ENCODE measurements at regions not wholly inside any gene's neighbourhood (a gene's known extent, or its start where the extent isn't known, plus 50 kb on each side); places are given as distances from the start of the nearest gene placed in this dataset.
"Not testable (repeated sequence)": the region's sequence is repeated elsewhere in the genome, so short reads cannot be mapped to it uniquely, and the experiment has no call there.

- DNase-seq: no peak
Observed at GRCh38 chr16:63174801-63175200, 1138.6 kb upstream of the CDH8 start.

- DNase-seq: no peak
Observed at GRCh38 chr16:63171545-63171944, 1135.3 kb upstream of the CDH8 start.

GRCh38 chr16:63169100-63169499 lies 1132.9 kb upstream of the CDH8 start:
- DNase-seq: no peak

DNA sequence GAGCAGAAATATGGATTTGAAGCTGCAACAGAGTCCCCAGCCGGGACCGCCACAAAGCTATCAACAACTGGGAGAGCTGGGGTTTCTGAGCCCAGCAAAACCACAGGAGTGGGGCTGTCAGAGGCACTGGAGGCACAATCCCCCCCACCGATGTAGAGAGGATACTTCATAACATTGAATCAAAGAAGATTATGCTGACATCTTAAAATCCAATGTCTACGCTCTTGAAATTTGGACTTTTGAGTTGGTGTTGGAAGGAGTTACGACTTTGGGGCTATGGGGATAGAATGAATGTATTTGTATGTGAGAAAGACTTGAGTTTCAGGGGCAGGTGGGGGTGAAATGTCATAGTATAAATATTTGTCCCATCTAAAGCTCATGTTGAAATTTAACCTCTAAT lies 1121.6 kb upstream of the CDH8 start:
- no peak for DNase-seq

DNA sequence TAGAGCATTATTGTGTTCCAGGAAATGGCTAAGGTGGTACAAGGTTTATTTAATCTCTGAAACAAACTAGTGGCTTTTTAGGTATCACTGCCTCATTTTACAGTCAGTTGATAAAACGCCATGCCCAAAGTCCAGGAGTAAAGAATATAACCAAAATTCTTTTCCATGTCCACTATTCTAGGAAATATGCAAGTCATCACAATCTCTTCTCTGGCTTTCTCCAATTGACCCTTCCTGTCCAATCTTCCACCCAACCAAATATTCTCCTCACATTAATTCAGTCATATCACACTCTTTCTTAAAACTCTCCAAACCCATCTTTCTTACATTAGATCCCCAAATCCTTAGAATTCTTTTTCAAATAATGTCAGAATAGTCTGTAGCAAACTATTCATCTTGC lies 1110.0 kb upstream of the CDH8 start:
- DNase-seq: no peak

DNA sequence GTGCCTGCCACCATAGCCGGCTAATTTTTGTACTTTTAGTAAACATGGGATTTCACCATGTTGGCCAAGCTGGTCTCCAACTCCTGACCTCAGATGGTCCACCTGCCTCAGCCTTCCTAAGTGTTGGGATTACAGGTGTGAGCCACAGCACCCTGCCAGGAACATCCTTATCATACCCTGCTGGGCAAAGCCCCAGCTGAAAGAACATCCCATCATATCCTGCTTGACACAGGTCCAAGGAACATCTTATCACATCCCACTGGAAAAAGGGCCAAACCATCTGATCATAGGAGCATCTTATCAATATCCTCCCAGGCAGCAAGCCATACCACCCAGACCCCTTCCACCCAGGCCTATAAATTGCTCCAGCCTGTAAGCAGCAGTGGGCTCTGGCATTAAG lies 1109.2 kb upstream of the CDH8 start:
- DNase-seq: no peak

GRCh38 chr16:63135069-63135468 lies 1098.8 kb upstream of the CDH8 start:
- no peak for DNase-seq

DNA sequence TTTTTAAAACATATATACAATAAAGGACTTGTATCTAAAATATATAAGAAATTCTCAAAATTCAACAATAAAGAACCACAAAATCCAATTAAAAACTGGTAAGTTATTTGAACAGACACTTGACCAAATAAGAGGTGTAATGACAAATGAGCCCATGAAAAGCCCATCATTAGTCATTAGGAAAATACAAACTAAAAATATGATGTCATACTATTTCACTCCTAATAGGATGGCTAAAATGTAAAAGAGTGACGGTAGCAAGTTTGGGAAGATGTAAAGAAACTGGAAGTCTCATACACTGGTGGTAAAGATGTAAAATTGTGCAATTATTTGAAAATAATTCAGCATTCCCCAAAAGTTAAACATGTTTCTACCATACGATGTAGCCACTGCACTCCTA lies 1095.3 kb upstream of the CDH8 start:
- DNase-seq: no peak

DNA sequence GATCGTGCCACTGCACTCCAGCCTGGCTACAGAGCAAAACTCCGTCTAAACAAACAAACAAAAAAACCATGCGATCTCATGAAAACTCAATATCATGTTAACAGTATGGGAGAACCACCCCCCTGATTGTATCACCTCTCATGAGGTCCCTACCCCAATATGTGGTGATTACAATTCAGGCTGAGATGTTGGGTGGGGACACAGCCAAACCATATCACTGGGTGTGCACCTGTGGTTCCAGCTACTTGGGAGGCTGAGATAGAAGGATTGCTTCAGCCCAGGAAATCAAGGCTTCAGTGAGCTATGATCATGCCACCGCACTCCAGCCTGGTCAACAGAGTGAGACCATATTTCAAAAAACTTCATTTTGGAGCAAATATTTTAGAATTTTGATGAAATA lies 1094.7 kb upstream of the CDH8 start:
- no peak for DNase-seq

DNA sequence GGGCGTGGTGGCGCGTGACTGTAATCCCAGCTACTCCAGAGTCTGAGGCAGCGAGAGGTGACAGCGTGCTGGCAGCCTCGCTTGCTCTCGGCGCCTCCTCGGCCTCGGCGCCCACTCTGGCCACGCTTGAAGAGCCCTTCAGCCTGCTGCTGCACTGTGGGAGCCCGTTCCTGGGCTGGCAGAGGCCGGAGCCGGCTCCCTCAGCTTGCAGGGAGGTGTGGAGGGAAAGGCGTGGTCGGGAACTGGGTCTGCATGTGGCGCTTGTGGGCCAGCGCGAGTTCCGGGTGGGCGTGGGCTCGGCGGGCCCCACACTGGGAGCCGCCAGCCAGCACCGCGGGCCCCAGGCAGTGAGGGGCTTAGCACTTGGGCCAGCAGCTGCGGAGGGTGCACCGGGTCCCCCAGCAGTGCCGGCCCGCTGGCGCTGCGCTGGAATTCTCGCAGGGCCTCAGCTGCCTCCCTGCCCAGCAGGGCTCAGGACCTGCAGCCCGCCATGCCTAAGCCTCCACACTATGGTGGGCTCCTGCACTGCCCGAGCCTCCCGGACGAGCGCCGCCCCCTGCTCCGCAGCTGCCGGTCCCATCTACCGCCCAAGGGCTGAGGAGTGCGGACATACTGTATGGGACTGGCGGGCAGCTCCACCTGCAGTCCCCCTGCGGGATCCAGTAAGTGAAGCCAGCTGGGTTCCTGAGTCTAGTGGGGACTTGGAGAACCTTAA lies 1093.3 kb upstream of the CDH8 start:
- no peak for DNase-seq

- DNase-seq: not testable (repeated sequence)
Observed at GRCh38 chr16:63119905-63120304, 1083.7 kb upstream of the CDH8 start.

DNA sequence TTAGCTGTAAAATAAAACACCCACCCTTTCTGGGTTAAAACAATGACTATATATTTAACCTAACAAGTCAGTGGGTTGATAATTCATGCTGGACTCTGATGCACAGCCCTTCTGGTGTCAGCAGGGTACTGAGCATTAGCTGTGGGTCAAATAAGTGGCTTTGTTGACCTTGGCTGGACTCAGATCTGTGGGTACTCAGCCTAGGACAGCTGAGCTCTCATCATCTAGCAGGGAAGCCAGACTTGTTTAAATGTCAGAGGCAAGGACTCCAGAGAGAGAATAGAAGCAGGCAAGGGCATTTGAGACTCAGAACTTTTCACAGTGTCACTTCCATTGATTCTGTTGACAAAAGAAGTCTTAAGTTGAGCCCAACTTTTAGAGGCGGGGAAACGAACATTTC lies 1063.8 kb upstream of the CDH8 start:
- no peak for DNase-seq

GRCh38 chr16:63096857-63097256 lies 1060.6 kb upstream of the CDH8 start:
- no peak for DNase-seq

GRCh38 chr16:63092736-63093135 lies 1056.5 kb upstream of the CDH8 start:
- no peak for DNase-seq

DNA sequence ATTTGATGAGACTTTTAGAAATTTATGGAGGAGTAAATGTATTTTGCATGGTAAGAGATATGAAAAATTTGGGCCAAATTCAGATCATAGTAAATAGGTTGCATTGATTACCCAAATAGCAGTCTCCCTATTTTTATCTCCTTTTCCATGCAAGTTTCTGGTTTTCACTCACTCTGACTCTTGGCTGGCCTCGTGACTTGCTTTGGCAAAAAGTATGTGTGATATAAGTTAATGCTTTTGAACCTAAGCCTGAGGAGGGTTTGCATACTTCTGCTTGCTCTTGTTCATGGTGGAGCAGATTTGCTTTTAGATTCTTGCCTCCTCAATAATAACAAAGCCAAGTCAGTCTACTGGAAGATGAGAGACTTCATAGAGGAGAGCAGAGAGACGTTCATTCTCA lies 1045.9 kb upstream of the CDH8 start:
- DNase-seq: no peak

DNA sequence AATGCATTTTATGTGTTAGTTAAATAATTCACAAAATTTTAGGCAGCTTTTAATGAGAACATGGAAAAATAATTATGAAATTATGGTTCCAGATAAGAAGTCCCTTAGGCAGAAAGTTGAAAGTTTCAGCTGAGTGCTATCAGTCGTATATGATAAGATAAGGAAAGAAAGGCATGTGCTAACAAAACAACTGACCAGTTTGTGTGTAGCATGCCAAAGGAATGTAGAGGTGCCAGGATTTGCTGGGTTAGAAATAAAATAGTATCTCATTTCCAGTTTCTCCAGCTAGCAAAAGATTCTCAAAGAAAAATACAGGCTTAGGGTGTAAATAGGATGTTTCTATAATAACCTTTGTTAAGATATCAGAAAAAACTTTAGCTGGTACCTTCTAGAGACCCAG lies 1044.5 kb upstream of the CDH8 start:
- no peak for DNase-seq

- DNase-seq: no peak
Observed at GRCh38 chr16:63069047-63069446, 1032.8 kb upstream of the CDH8 start.

DNA sequence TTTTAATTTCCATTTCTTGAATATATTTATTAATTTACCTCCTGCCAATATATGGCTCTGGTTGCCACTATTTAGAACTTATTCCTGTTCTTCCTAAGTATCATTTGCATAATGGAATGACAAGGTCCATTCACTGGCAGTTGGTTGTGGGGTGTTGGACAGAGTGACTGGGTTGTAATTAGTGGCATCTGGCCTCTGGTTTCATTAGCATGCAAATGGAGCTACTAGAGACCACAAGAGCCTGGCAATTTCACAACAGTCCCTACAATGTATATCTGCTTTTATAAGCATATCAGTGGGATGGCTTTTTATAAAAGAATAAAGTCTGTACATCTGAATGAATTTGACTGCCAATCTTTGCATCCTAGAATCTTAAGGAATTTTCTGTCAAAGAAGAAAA lies 1030.9 kb upstream of the CDH8 start:
- DNase-seq: no peak

- no peak for DNase-seq
Observed at GRCh38 chr16:63066552-63066951, 1030.3 kb upstream of the CDH8 start.

- DNase-seq: no peak
Observed at GRCh38 chr16:63061319-63061718, 1025.1 kb upstream of the CDH8 start.

GRCh38 chr16:63059676-63060075 lies 1023.4 kb upstream of the CDH8 start:
- no peak for DNase-seq

DNA sequence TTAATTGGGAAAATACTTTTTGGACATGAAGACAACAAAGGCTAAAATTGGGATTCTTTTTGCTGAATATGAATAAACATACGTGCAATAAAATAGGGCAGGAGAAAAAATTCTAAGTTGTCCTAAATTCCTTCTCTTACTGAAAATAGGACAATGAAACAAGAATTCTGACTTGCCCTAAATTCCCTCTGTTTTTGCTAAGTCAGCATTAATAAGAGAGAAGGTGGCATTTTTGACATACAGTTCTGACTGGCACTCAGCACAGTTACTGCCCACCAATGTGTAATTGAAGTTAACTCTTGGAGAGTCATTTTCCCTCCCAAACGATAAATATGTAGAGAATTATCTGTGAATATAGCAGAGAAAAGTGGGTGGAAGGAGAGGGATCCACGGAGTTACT lies 1021.1 kb upstream of the CDH8 start:
- DNase-seq: no peak

DNA sequence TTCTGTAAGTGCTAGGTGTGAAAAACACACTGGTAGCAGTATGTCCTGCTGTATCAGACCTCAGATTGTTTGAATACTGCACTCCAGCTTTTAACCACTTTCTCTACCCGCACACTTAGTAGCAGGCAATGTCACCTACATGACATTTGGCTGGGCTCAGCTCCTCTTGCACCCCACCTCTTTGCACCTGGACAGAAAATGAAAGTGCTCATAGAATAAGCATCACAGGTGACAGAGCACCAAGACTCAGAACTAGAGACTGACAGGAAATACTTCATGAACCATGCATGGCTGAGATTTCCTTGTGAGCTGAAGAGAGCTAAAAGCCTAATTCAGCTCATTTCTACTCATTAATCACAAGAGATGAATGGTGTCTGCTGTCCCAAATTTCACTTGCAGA lies 1014.2 kb upstream of the CDH8 start:
- no peak for DNase-seq

GRCh38 chr16:63038397-63039106 lies 1002.3 kb upstream of the CDH8 start:
- no peak for DNase-seq

Data from stimulated activated CD4-positive, alpha-beta T cell treated with anti-CD3 and anti-CD28 coated beads, Interleukin-4, amount 100 ng/mL, for 4 hours (primary cell).